MCF 10A (cell line): ENCODE measurements at regions not wholly inside any gene's neighbourhood (a gene's known extent, or its start where the extent isn't known, plus 50 kb on each side); places are given as distances from the start of the nearest gene placed in this dataset.
"Not testable (repeated sequence)": the region's sequence is repeated elsewhere in the genome, so short reads cannot be mapped to it uniquely, and the experiment has no call there.

Experiments used
- BruUV-seq: library from RNA; stranded (reverse); fragments of 400-500 nt; replicated peaks from 2 replicates; lab custom pipeline; 2021; lab: Mats Ljungman, UMichigan
- CTCF ChIA-PET: fragments of 300-600 bp; sonication (Branson Sonifier 250); formaldehyde crosslinking; extraction: SDS; loops from one replicate; lab custom pipeline; 2021; ENCODE audit warnings: antibody characterized with exemption, inconsistent platforms; lab: Yijun Ruan, JAX
- POLR2A ChIA-PET: fragments of 300-600, 350-650 bp; sonication (Branson Sonifier 250); formaldehyde crosslinking; extraction: SDS; loops from one replicate; lab custom pipeline; 2020; ENCODE audit warnings: antibody characterized with exemption, inconsistent platforms; lab: Yijun Ruan, JAX
- DNase-seq: peaks from one replicate; pipeline ENCODE4 v3.0.0-alpha.2; 2018; ENCODE audit not compliant: unreplicated experiment
- H3K27ac Mint-ChIP-seq: one replicate; pipeline ENCODE4 v1.8.0; 2022; ENCODE audit warnings: mild to moderate bottlenecking, low read depth, mixed read lengths; ENCODE audit not compliant: unreplicated experiment
- H3K27me3 Mint-ChIP-seq: one replicate; pipeline ENCODE4 v1.8.0; 2022; ENCODE audit warnings: mixed read lengths; ENCODE audit not compliant: insufficient read depth, unreplicated experiment
- H3K36me3 Mint-ChIP-seq: one replicate; pipeline ENCODE4 v1.8.0; 2022; ENCODE audit warnings: mild to moderate bottlenecking, moderate library complexity, mixed read lengths; ENCODE audit not compliant: insufficient read depth, unreplicated experiment
- H3K4me1 Mint-ChIP-seq: one replicate; pipeline ENCODE4 v1.8.0; 2022; ENCODE audit warnings: mixed read lengths; ENCODE audit not compliant: insufficient read depth, unreplicated experiment
- H3K4me3 Mint-ChIP-seq: one replicate; pipeline ENCODE4 v1.8.0; 2022; ENCODE audit warnings: mild to moderate bottlenecking, moderate library complexity, mixed read lengths; ENCODE audit not compliant: unreplicated experiment
- H3K9me3 Mint-ChIP-seq: one replicate; pipeline ENCODE4 v1.8.0; 2022; ENCODE audit warnings: mixed read lengths; ENCODE audit not compliant: unreplicated experiment
- intact Hi-C: fragments of 100-400 bp; cut with micrococcal nuclease; formaldehyde crosslinking; loops from 2 replicates; pipeline ENCODE4 v1.14.1; 2022
- TF ChIP-seq, protein P1 (sequence below): fragments of 200-600 bp; IDR thresholded peaks from one replicate; pipeline ENCODE4 v1.8.0; 2022; ENCODE audit warnings: antibody characterized with exemption, mild to moderate bottlenecking; ENCODE audit not compliant: unreplicated experiment

DNA sequence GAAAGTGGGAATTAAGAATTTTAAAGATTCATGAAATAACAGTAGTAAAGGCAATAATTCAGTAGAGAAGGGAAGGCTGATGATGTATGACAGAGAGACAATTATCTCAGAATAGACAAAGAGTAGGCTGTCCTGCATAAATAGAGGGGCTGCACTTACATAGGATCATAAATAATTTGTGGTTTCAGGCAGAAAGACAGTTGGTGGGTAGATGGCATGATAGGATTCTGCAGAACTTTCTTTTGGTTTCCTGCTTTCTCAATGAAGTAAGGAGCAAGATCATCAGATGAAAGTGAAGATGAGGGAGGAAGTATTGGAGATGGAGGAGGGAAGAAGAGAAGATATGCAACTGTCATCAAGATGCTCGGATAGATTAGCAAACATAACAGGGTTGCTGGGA, 604.9 kb upstream of the ZFP42 start:
- Mint-ChIP-seq H3K27ac (no peak overlapping the region), H3K27me3 (no peaks in the 10 kb centered on the region), H3K9me3 (no peaks in the 10 kb centered on the region), H3K4me1 (no peaks in the 10 kb centered on the region), H3K36me3 (no peaks in the 10 kb centered on the region), H3K4me3 (no peak overlapping the region)
- BruUV-seq, result no TSS peak
- no peak for DNase-seq
- ChIA-PET CTCF (no interaction called here), POLR2A (no interaction called here)
- TF ChIP-seq, protein P1, sequence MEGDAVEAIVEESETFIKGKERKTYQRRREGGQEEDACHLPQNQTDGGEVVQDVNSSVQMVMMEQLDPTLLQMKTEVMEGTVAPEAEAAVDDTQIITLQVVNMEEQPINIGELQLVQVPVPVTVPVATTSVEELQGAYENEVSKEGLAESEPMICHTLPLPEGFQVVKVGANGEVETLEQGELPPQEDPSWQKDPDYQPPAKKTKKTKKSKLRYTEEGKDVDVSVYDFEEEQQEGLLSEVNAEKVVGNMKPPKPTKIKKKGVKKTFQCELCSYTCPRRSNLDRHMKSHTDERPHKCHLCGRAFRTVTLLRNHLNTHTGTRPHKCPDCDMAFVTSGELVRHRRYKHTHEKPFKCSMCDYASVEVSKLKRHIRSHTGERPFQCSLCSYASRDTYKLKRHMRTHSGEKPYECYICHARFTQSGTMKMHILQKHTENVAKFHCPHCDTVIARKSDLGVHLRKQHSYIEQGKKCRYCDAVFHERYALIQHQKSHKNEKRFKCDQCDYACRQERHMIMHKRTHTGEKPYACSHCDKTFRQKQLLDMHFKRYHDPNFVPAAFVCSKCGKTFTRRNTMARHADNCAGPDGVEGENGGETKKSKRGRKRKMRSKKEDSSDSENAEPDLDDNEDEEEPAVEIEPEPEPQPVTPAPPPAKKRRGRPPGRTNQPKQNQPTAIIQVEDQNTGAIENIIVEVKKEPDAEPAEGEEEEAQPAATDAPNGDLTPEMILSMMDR, result no peak
- intact Hi-C loops, result no loop called here

DNA sequence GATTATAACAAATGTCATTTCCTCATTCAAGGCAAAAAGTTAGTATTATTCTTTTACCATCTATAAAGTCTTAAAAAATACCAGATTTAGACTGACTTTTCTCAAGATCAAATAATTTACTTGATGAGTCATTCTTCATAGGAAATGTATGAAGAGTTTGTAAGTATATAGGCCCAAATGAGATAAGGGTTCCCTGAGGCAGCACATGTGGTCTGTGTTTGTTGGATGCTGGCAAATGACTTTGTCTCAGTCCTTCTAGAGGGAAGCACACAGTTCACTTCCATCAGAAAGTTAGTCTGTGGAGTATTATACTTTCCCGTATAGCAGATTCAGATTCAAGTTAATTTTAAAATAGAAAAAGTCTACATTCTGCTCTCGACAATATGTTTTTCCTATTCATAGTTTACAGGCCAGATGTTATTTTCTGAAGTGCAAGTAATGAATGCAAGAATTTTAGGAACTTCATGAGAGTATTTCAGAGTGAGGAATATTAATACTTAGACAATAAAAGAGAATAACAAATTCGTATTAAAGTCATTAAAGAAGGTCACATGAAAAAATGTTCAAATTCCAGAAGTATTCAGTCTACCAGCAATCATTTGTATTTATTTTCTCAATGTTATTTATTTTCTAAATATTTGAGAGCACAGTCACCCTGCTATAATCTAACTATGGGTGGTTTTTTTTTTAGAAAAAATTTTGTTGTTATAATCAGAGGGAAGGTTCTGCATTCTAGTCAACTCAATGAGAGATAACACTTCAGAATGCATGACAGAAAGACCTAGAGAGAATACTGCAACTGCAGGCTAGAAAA, 601.8 kb upstream of the ZFP42 start:
- Mint-ChIP-seq H3K4me1 (no peaks in the 10 kb centered on the region), H3K27me3 (no peaks in the 10 kb centered on the region), H3K9me3 (no peaks in the 10 kb centered on the region), H3K36me3 (no peaks in the 10 kb centered on the region), H3K4me3 (no peak overlapping the region), H3K27ac (no peak overlapping the region)
- BruUV-seq, result no TSS peak
- POLR2A ChIA-PET, result no interaction called here
- no peak for DNase-seq
- intact Hi-C loops, result no loop called here
- CTCF ChIA-PET, result no interaction called here
- TF ChIP-seq, protein P1, result no peak

DNA sequence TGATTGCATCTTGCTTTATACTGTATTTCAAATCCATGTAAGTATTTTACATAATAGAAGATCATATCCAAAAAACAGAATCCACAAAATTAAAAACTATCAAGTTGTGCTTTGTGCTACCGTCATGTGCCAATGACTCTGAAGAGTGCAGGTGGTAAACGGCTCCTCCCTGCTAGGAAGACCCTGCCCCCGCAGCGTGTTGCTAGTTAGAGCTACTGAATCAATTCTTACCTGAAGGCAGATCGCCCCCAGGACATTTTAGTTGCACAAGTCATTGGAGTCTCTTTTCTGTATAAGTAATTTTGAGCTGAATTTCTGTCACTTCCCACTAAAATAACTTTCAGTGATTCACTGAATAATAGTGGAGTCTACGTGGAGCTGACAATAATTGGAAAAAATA, 599.5 kb upstream of the ZFP42 start:
- H3K27ac Mint-ChIP-seq, result no peak overlapping the region
- H3K4me3 Mint-ChIP-seq, result no peak overlapping the region
- CTCF ChIA-PET, result no interaction called here
- no peaks in the 10 kb centered on the region for H3K36me3 Mint-ChIP-seq
- H3K4me1 Mint-ChIP-seq, result no peaks in the 10 kb centered on the region
- TF ChIP-seq, protein P1, result no peak
- no peak for DNase-seq
- intact Hi-C loops, result no loop called here
- POLR2A ChIA-PET, result no interaction called here
- BruUV-seq, result no TSS peak
- H3K27me3 Mint-ChIP-seq, result no peaks in the 10 kb centered on the region
- H3K9me3 Mint-ChIP-seq, result no peaks in the 10 kb centered on the region

DNA sequence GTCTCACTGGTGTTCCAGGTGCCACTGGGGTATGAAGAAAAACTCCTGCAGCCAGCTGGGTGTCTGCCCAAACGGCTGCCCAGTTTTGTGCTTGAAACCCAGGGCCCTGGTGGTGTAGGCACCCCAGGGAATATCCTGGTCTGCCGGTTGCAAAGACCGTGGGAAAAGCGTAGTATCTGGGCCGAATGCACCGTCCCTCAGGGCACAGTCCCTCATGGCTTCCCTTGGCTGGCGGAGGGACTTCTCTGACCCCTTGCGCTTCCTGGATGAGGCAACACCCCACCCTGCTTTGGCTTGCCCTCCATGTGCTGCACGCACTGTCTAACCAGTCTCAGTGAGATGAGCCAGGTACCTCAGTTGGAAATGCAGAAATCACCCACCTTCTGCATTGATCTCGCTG, 587.1 kb upstream of the ZFP42 start:
- H3K36me3 Mint-ChIP-seq, intact Hi-C loops, H3K27me3 Mint-ChIP-seq, BruUV-seq, H3K27ac Mint-ChIP-seq, H3K4me3 Mint-ChIP-seq, CTCF ChIA-PET, DNase-seq, POLR2A ChIA-PET, H3K4me1 Mint-ChIP-seq, H3K9me3 Mint-ChIP-seq: not testable (repeated sequence)
